ENCODE measurements at regions not wholly inside any gene's neighbourhood (a gene's known extent, or its start where the extent isn't known, plus 50 kb on each side); places are given as distances from the start of the nearest gene placed in this dataset.

DNA sequence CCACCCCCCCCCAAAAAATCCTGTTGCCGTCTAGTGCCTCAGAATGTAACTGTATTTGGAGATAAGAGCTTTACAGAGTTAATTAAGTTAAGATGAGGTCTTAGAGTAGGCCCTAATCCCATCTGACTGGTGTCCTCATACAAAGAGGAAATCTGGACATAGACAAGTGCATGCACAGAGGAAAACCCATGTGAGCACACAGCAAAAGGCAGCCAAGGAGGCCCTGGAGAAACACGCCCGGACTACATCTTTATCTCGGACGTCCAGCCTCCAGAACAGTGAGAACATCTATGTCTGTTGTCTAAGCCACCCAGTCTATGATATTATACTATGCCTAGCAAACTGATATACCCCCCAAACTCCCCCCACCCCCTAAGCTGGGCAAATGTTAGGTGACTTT is 193.8 kb downstream of the KATNAL1 start:
- CTCF ChIA-PET = interaction anchor here (0.6 to 2.7 kb wide), 8 partner anchors 14 to 468 kb away, joined by 3 to 27 read pairs (median 6); no protein-coding TSS in a partner anchor

DNA sequence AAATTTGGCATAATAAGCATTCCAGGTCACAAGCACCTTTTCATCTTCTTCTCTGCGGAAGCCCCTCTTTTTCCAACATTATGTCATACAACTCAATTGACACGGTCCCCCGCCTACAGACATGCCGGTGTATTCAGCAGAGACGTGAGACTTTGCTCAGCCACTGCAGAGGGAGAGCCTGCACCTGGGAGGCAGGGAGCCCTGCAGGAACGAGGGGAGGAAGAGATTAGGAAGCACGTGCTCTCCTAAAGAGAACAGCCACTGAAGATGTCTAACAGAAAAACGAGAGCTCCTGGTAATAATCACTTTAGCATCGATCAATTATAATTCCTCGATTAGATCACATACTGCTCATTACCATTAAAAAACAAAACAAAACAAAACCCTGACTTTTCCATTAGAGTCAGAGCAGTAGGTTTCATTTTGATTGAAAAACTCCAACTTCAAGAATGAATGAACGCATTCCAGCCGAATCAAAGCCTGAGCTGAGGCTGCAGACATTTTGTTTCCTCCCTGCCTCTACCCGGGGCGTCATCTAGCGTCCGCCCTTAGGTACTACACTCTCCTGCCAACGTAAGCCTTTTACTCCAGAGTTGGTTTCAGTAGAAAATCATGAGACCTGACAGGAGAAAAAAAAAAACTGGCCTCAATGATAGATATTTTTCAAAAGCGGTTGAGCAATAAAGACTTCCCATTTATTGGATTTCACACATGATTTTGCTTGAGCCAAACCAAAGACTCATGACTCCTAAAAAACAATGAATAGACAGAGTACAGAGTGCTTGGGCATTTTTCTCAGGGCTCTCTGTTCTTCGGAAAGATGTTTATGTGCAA is 194.5 kb downstream of the KATNAL1 start:
- BruUV-seq (replicated peaks) = no TSS peak
- ChIA-PET CTCF (interaction anchor here (0.6 to 2.7 kb wide), 11 partner anchors 20 to 610 kb away, joined by 3 to 27 read pairs (median 3); no protein-coding TSS in a partner anchor), POLR2A (ENCODE audit: low non-redundant PET) (interaction anchor here (0.6 kb wide), 1 partner anchor 270 kb away, joined by 3 read pairs; no protein-coding TSS in a partner anchor)
- intact Hi-C loops (cut with micrococcal nuclease; ENCODE audit: unreplicated experiment) = loop anchor here (1.0 kb wide), 2 partner anchors 266 to 342 kb away; no protein-coding TSS in a partner anchor
- peak; percentile 89 for DNase-seq (ENCODE audit: low spot score)
- no peak for TF ChIP-seq EZH2 (IDR thresholded peaks at IDR 0.05; ENCODE audit: borderline replicate concordance, low read depth, low read length, poor library complexity, severe bottlenecking)
- TF ChIP-seq, protein P1, sequence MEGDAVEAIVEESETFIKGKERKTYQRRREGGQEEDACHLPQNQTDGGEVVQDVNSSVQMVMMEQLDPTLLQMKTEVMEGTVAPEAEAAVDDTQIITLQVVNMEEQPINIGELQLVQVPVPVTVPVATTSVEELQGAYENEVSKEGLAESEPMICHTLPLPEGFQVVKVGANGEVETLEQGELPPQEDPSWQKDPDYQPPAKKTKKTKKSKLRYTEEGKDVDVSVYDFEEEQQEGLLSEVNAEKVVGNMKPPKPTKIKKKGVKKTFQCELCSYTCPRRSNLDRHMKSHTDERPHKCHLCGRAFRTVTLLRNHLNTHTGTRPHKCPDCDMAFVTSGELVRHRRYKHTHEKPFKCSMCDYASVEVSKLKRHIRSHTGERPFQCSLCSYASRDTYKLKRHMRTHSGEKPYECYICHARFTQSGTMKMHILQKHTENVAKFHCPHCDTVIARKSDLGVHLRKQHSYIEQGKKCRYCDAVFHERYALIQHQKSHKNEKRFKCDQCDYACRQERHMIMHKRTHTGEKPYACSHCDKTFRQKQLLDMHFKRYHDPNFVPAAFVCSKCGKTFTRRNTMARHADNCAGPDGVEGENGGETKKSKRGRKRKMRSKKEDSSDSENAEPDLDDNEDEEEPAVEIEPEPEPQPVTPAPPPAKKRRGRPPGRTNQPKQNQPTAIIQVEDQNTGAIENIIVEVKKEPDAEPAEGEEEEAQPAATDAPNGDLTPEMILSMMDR (conservative IDR thresholded peaks at IDR 0.05; ENCODE audit: low read depth, low read length) = peak; percentile 98
- no peaks in the 10 kb centered on the region for H3K36me3 ChIP-seq (ENCODE audit: insufficient read depth, low read length, poor library complexity, severe bottlenecking)
- H3K27me3 ChIP-seq (replicated peaks; ENCODE audit: insufficient read depth, low read depth, low read length, poor library complexity) = no peaks in the 10 kb centered on the region
- H3K4me1 ChIP-seq (ENCODE audit: insufficient read depth, low read length, poor library complexity, severe bottlenecking) = peaks cover 18% of the 10 kb centered on the region
- no peaks in the 10 kb centered on the region for H3K9me3 ChIP-seq (ENCODE audit: low read depth, low read length, poor library complexity, severe bottlenecking)
- H3K27ac ChIP-seq (ENCODE audit: low read depth, low read length, poor library complexity, severe bottlenecking) = no peak overlapping the region
- H3K4me3 ChIP-seq (ENCODE audit: low read depth, low read length, poor library complexity, severe bottlenecking) = no peak overlapping the region

More for the DNA sequence above, 193.8 kb downstream of the KATNAL1 start:
- DNase-seq (ENCODE audit: low spot score) = no peak
- Histone ChIP-seq H3K27ac (ENCODE audit: low read depth, low read length, poor library complexity, severe bottlenecking) (no peak overlapping the region), H3K4me1 (ENCODE audit: insufficient read depth, low read length, poor library complexity, severe bottlenecking) (peaks cover 22% of the 10 kb centered on the region), H3K36me3 (ENCODE audit: insufficient read depth, low read length, poor library complexity, severe bottlenecking) (no peaks in the 10 kb centered on the region), H3K4me3 (ENCODE audit: low read depth, low read length, poor library complexity, severe bottlenecking) (no peak overlapping the region), H3K9me3 (ENCODE audit: low read depth, low read length, poor library complexity, severe bottlenecking) (no peaks in the 10 kb centered on the region), H3K27me3 (replicated peaks; ENCODE audit: insufficient read depth, low read depth, low read length, poor library complexity) (no peaks in the 10 kb centered on the region)
- POLR2A ChIA-PET (ENCODE audit: low non-redundant PET) = interaction anchor here (0.6 kb wide), 1 partner anchor 296 kb away, joined by 4 read pairs; no protein-coding TSS in a partner anchor
- intact Hi-C loops (cut with micrococcal nuclease; ENCODE audit: unreplicated experiment) = loop anchor here (1.0 kb wide), 1 partner anchor 342 kb away; no protein-coding TSS in a partner anchor
- TF ChIP-seq, protein P1 (conservative IDR thresholded peaks at IDR 0.05; ENCODE audit: low read depth, low read length) = no peak
- TF ChIP-seq EZH2 (IDR thresholded peaks at IDR 0.05; ENCODE audit: borderline replicate concordance, low read depth, low read length, poor library complexity, severe bottlenecking) = no peak
- no TSS peak for BruUV-seq (replicated peaks)

DNA sequence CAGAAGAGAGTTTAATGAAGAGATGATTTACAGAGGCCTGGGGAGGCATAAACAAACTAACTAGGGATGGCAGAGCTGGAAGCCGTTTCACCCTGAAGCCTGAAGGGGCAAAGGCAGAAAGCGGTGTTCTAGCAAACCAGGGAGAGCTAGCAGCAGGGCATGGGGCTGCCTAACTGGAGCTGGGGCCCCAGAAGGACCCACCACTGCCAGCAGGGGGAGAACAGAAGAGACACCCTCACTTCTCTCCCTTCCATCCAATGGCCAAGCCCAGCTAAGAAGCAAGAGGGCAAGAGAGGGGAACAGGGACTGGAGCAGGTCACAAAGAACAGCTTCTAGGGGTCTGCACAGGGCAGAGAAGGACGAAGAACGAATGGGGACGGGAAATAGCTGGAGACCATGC is 195.5 kb downstream of the KATNAL1 start:
- Histone ChIP-seq H3K4me1 (ENCODE audit: insufficient read depth, low read length, poor library complexity, severe bottlenecking) (peaks cover 18% of the 10 kb centered on the region), H3K27me3 (replicated peaks; ENCODE audit: insufficient read depth, low read depth, low read length, poor library complexity) (no peaks in the 10 kb centered on the region), H3K4me3 (ENCODE audit: low read depth, low read length, poor library complexity, severe bottlenecking) (no peak overlapping the region), H3K9me3 (ENCODE audit: low read depth, low read length, poor library complexity, severe bottlenecking) (no peaks in the 10 kb centered on the region), H3K27ac (ENCODE audit: low read depth, low read length, poor library complexity, severe bottlenecking) (no peak overlapping the region), H3K36me3 (ENCODE audit: insufficient read depth, low read length, poor library complexity, severe bottlenecking) (no peaks in the 10 kb centered on the region)
- intact Hi-C loops (cut with micrococcal nuclease; ENCODE audit: unreplicated experiment) = loop anchor here (1.0 kb wide), 1 partner anchor 265 kb away; no protein-coding TSS in a partner anchor
- DNase-seq (ENCODE audit: low spot score) = peak; percentile 50
- TF ChIP-seq, protein P1 (conservative IDR thresholded peaks at IDR 0.05; ENCODE audit: low read depth, low read length) = peak; percentile 33
- TF ChIP-seq EZH2 (IDR thresholded peaks at IDR 0.05; ENCODE audit: borderline replicate concordance, low read depth, low read length, poor library complexity, severe bottlenecking) = no peak
- ChIA-PET POLR2A (ENCODE audit: low non-redundant PET) (interaction anchor here (0.6 kb wide), 1 partner anchor 269 kb away, joined by 3 read pairs; no protein-coding TSS in a partner anchor), CTCF (interaction anchor here (0.7 to 2.7 kb wide), 7 partner anchors 21 to 739 kb away, joined by 3 to 27 read pairs (median 3); no protein-coding TSS in a partner anchor)
- BruUV-seq (replicated peaks) = no TSS peak
